A673 (cell line): ENCODE measurements at regions not wholly inside any gene's neighbourhood (a gene's known extent, or its start where the extent isn't known, plus 50 kb on each side); places are given as distances from the start of the nearest gene placed in this dataset.

Experiments
- BruUV-seq: library from RNA; stranded (reverse); fragments of 400-500 nt; replicated peaks from 2 replicates; lab custom pipeline; 2021; lab: Mats Ljungman, UMichigan
- CTCF ChIA-PET: fragments of 300-600 bp; sonication (Branson Sonifier 250); formaldehyde crosslinking; loops from one replicate; lab custom pipeline; 2022; ENCODE audit warnings: antibody characterized with exemption; lab: Charles Lee
- POLR2A ChIA-PET: fragments of 300-600 bp; sonication (Branson Sonifier 250); formaldehyde crosslinking; loops from one replicate; lab custom pipeline; 2022; ENCODE audit warnings: antibody characterized with exemption; ENCODE audit not compliant: low non-redundant PET; lab: Charles Lee
- DNase-seq: peaks from one replicate; pipeline ENCODE4 v3.0.0-alpha.2; 2015; ENCODE audit warnings: low spot score
- H3K27ac ChIP-seq: fragments of 200-600 bp; sonication (generic); 2 replicates; pipeline ENCODE4 v1.5.1; 2016; ENCODE audit warnings: mixed run types, low read depth, mild to moderate bottlenecking, mixed read lengths, antibody characterized with exemption, low read length; ENCODE audit not compliant: poor library complexity, severe bottlenecking
- H3K27me3 ChIP-seq: fragments of 200-600 bp; sonication (generic); replicated peaks from 2 replicates; pipeline ENCODE4 v1.6.1; 2017; ENCODE audit warnings: mixed run types, low read depth, mild to moderate bottlenecking, mixed read lengths, antibody characterized with exemption, low read length; ENCODE audit not compliant: insufficient read depth, poor library complexity
- H3K36me3 ChIP-seq: fragments of 200-600 bp; sonication (generic); 2 replicates; pipeline ENCODE4 v1.6.1; 2016; ENCODE audit warnings: mixed run types, mild to moderate bottlenecking, mixed read lengths, antibody characterized with exemption, low read length; ENCODE audit not compliant: insufficient read depth, poor library complexity, severe bottlenecking
- H3K4me1 ChIP-seq: fragments of 200-600 bp; sonication (generic); 2 replicates; pipeline ENCODE4 v1.6.1; 2017; ENCODE audit warnings: mixed run types, mild to moderate bottlenecking, mixed read lengths, antibody characterized with exemption, low read length; ENCODE audit not compliant: insufficient read depth, poor library complexity, severe bottlenecking
- H3K4me3 ChIP-seq: fragments of 200-600 bp; sonication (generic); 2 replicates; pipeline ENCODE4 v1.5.1; 2016; ENCODE audit warnings: low read depth, mixed run types, mild to moderate bottlenecking, mixed read lengths, low read length; ENCODE audit not compliant: poor library complexity, severe bottlenecking
- H3K9me3 ChIP-seq: fragments of 200-600 bp; sonication (generic); 2 replicates; pipeline ENCODE4 v1.6.1; 2016; ENCODE audit warnings: mixed run types, low read depth, mild to moderate bottlenecking, mixed read lengths, antibody characterized with exemption, low read length; ENCODE audit not compliant: poor library complexity, severe bottlenecking
- EZH2 ChIP-seq: fragments of 200-600 bp; sonication (generic); IDR thresholded peaks from 2 replicates; pipeline ENCODE4 v1.6.1; 2017; ENCODE audit warnings: borderline replicate concordance, low read depth, mild to moderate bottlenecking, mixed read lengths, antibody characterized with exemption, low read length; ENCODE audit not compliant: poor library complexity, severe bottlenecking
- intact Hi-C: fragments of 100-400 bp; cut with micrococcal nuclease; formaldehyde crosslinking; loops from one replicate; pipeline ENCODE4 v1.10.0; 2022; ENCODE audit not compliant: unreplicated experiment
- TF ChIP-seq, protein P1 (sequence below): fragments of 300-800, 200-600 bp; sonication (generic); conservative IDR thresholded peaks from 2 replicates; pipeline ENCODE4 v1.5.1; 2017; ENCODE audit warnings: low read depth, mild to moderate bottlenecking, antibody characterized with exemption, low read length, moderate library complexity, mixed read lengths

- ChIA-PET POLR2A (no interaction called here), CTCF (no interaction called here)
- Histone ChIP-seq H3K4me1 (no peaks in the 10 kb centered on the region), H3K9me3 (no peaks in the 10 kb centered on the region), H3K27me3 (no peaks in the 10 kb centered on the region), H3K4me3 (no peak overlapping the region), H3K36me3 (no peaks in the 10 kb centered on the region), H3K27ac (no peak overlapping the region)
- no peak for DNase-seq
- intact Hi-C loops = no loop called here
- no peak for TF ChIP-seq EZH2
- TF ChIP-seq, protein P1, sequence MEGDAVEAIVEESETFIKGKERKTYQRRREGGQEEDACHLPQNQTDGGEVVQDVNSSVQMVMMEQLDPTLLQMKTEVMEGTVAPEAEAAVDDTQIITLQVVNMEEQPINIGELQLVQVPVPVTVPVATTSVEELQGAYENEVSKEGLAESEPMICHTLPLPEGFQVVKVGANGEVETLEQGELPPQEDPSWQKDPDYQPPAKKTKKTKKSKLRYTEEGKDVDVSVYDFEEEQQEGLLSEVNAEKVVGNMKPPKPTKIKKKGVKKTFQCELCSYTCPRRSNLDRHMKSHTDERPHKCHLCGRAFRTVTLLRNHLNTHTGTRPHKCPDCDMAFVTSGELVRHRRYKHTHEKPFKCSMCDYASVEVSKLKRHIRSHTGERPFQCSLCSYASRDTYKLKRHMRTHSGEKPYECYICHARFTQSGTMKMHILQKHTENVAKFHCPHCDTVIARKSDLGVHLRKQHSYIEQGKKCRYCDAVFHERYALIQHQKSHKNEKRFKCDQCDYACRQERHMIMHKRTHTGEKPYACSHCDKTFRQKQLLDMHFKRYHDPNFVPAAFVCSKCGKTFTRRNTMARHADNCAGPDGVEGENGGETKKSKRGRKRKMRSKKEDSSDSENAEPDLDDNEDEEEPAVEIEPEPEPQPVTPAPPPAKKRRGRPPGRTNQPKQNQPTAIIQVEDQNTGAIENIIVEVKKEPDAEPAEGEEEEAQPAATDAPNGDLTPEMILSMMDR = no peak
- BruUV-seq = no TSS peak
Measured at GRCh38 chr11:82326853-82327252, 406.8 kb downstream of the FAM181B start.

DNA sequence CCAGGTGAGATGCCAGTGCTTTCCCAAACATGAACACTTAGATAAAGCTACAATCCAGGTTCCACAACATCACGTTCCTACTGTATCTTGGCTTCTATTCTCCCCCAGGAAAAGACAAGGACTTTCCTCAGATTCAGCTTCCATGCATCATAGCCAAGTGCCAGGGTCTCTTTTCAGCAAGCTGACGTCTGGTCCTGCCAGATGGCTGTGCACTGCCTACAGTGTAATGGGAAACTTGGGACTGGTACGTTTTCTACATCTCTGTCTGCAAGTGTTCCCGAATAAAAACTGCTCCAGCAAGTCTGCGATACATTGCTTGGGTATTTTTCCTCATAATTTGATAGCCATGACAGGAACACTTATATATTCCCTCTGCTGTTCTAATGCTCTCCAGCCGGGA is 412.5 kb downstream of the FAM181B start:
- H3K4me3 ChIP-seq = no peak overlapping the region
- ChIA-PET POLR2A (no interaction called here), CTCF (no interaction called here)
- intact Hi-C loops = no loop called here
- H3K27ac ChIP-seq = no peak overlapping the region
- DNase-seq = no peak
- no peaks in the 10 kb centered on the region for H3K9me3 ChIP-seq
- no TSS peak for BruUV-seq
- no peaks in the 10 kb centered on the region for H3K4me1 ChIP-seq
- no peaks in the 10 kb centered on the region for H3K27me3 ChIP-seq
- H3K36me3 ChIP-seq = no peaks in the 10 kb centered on the region
- TF ChIP-seq, protein P1 = no peak
- TF ChIP-seq EZH2 = no peak

- TF ChIP-seq EZH2 = no peak
- TF ChIP-seq, protein P1 = peak; percentile 67
- ChIA-PET CTCF (no interaction called here), POLR2A (no interaction called here)
- H3K27ac ChIP-seq = no peak overlapping the region
- H3K9me3 ChIP-seq = no peaks in the 10 kb centered on the region
- no peaks in the 10 kb centered on the region for H3K36me3 ChIP-seq
- peak; percentile 33 for DNase-seq
- no peak overlapping the region for H3K4me3 ChIP-seq
- BruUV-seq = no TSS peak
- intact Hi-C loops = loop anchor here (2.0 kb wide), 1 partner anchor 380 kb away; no protein-coding TSS in a partner anchor
- no peaks in the 10 kb centered on the region for H3K4me1 ChIP-seq
- H3K27me3 ChIP-seq = no peaks in the 10 kb centered on the region
Measured at GRCh38 chr11:82315093-82315492, 418.6 kb downstream of the FAM181B start.
